Left renal pelvis (tissue), 4 donors: ENCODE measurements at regions not wholly inside any gene's neighbourhood (a gene's known extent, or its start where the extent isn't known, plus 50 kb on each side); places are given as distances from the start of the nearest gene placed in this dataset.
"Not testable (repeated sequence)": the region's sequence is repeated elsewhere in the genome, so short reads cannot be mapped to it uniquely, and the experiment has no call there.

Experiments
- DNase-seq, 4 donors: peaks; one replicate each; pipeline ENCODE4 v3.0.0-alpha.2; 2013; ENCODE audit warnings: low read depth in 4 of 4, low spot score in 3 of 4

DNA sequence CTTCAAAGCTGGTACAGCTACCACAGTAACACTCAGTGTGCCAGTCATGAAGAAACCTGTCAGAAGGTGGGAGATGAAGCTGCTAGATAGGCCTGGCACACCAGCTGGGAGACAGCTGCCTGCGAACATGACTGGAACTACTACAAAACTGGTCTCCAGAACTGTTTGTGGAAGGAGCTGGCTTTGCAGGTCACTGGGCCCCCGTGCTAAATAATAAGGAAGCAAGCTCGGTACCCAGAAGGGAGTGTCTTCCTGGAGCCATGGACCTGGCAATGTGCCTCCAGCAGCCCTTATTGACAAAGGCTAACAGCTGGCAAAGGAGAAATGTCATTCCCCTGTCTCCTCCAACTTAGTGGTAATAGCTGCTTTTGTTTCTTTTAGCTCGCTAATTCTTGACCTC lies 1217.6 kb upstream of the LRRN3 start:
- no peak for DNase-seq

DNA sequence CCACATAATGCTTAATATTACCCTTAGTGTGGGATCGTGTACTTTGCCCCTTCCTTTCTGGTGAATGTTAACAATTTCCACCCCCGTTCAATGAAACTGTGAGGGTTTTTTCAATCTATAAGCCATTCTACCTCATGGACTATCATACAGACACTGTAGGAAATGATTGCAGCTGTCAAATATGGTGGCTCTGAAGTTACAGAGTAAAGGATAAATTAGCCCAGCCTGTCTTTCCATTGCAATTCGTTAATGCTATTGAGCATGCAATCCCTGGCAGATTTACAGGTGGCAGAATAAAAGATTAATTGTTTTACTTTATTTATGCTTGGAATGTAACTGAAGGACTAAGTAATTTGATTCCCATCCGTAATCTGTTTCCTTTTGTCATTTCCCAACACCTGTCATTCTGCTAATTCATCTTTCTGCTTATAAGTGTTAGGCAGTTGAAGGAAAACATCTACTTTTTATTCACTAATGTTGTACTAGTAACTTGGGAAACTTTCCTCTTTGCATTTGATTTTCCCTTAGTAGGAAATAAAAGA lies 1211.6 kb upstream of the LRRN3 start:
- DNase-seq = no peak

DNA sequence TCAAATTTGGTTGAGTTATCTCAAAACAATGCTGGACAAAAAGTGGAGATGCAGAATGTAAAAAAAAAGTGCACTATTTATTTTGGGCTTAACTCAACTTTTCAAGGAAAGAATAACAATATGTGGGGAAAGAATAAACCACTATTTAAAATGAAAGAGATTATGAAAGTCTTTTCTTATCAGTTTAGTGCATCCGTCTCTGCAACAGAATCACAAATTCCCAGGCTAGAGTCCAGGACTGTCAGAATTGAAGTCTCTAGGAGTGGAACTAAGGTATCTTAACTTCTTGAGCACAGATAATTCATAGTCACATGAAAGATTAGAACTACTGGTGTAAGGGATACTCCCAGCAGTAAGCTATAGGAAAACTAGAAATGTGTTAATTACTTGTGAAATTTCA lies 1200.3 kb upstream of the LRRN3 start:
- no peak for DNase-seq

DNA sequence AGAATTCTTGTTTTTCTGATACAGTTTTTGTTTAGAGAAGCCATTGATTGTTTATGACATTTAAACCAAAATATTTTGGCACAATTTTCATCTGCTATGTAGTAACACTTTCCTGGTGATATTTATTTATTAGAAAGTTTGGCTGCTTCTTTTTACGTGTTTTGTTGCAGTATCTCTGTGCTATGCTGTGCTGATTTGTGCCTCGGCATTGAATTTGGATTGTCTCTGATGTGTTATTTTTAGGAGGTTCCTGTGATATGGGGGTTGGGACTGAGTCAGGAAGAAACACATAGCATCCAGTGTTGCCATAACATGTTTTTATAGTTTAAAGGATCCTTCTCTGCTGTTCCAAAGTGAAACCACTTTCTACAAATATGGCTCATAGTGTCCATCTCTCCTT lies 1197.7 kb upstream of the LRRN3 start:
- no peak for DNase-seq

DNA sequence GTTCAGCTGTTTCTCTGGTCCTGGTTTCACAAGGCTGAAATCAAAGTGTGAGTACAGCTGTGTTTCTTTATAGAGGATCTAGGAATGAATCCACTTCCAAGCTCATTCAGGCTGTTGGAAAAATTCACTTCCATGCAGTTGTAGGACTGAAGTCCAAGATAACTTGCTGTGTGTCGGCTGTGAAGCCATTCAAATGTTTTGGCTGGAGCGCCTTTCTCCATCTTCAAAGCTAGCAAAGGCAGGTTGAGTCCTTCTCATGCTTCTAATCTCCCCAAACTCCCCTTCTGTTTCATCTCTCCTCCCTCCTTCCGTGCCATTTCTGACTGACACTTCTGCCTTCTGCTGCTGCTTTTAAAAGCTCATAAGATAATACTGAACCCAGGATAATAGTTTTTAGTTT lies 1195.4 kb upstream of the LRRN3 start:
- DNase-seq = no peak

DNA sequence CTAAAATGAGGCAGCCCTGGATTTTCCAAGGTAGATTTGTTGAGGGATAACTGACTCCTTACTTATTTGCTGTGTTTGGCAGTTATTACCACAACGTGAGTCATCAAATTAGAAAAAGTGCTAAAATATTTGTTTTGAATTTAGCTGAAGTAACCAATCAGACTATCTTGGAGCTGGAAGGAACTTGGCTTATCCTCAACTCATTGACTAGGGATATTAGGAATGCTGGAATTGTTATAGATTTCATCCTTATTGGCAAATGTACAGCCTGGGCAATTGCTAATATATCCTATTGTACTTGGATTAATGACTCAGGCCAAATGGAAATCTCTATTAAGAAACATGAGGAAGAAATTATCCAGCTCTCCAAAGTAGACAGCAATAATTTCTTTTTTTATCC lies 1189.0 kb upstream of the LRRN3 start:
- DNase-seq = no peak

DNA sequence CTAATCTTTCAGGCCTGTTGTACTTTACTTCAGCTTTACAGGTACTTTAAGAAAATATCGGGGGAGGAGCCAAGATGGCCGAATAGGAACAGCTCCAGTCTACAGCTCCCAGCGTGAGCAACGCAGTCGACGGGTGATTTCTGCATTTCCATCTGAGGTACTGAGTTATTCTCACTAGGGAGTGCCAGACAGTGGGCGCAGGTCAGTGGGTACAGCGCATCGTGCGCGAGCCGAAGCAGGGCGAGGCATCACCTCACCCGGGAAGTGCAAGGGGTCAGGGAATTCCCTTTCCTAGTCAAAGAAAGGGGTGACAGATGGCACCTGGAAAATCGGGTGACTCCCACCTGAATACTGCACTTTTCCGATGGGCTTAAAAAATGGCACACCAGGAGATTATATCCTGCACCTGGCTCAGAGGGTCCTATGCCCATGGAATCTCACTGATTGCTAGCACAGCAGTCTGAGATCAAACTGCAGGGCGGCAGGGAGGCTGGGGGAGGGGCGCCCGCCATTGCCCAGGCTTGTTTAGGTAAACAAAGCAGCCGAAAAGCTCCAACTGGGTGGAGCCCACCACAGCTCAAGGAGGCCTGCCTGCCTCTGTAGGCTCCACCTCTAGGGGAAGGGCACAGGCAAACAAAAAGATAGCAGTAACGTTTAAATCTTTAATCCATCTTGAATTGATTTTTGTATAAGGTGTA lies 1185.4 kb upstream of the LRRN3 start:
- not testable (repeated sequence) for DNase-seq

DNA sequence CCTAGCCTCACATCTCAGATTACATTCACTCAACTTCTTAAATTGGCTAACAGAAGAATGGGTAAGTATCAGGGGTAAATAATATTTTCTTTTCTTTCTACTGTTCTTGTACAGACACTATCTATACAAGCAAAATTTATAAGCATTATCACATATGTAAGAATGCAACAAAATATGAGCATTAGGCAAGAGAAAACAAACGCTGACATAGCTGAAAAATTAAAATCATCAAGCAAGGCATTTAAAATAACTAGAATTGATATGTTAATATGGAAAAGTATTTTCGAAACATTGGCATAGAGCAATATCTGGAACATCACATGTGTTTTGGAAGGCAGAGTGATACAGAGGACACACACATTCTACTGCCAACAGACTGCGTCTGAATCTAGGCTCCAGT lies 1175.3 kb upstream of the LRRN3 start:
- no peak for DNase-seq

DNA sequence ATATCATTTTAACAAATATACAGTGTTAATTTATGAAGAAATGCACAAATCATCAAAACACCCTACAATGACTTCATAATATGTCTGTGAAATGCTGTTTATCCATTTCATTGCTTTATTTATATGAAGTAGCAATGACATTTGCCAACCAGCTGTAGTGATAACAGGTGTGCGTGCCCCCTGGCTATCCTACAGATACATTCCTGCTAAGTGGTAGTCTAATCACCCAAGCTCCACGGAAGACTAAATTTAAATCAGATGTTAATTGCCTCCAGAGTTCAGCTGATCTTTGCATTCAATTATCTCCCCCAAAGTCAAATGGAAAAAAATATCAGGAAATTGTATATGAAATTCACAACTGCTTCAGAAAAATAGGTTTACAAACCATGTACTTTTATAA lies 1164.2 kb upstream of the LRRN3 start:
- DNase-seq = no peak

DNA sequence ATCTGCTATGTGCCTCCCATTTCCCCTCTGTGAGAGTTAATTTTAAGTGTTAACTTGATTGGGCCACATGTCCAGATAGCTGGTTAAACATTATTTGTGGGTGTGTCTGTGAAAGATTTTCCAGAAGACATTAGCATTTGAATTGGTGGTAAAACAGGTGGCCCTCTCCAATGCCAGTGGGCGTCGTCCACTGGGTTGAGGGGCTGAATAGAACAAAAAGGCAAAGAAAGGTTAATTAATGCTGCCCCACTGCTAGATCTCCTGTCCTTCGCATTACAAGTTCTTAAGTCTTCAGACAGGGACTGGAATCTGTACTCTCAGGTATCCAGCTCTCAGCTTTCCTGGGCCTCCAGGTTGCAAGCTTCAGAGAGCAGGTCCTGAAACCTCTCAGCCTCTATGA lies 1160.9 kb upstream of the LRRN3 start:
- DNase-seq = no peak

DNA sequence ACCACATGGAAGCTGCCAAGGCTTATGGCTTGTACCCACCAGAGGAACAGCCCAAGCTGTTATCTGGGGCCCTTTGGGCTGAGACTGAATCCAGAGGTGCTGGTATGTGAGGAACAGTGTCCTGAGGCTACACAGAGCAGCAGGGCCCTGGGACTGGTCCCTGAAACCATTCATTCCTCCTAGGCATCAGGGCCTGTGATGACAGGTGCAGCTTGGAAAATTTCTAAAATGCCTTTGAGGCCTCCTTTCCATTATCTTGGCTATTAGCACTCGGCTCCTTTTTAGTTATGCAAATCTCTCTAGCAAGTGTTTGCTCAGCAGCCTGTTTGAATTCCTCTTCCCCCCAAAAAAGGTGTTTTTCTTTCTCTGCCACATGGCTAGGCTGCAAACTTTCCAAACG lies 1151.7 kb upstream of the LRRN3 start:
- DNase-seq = no peak

DNA sequence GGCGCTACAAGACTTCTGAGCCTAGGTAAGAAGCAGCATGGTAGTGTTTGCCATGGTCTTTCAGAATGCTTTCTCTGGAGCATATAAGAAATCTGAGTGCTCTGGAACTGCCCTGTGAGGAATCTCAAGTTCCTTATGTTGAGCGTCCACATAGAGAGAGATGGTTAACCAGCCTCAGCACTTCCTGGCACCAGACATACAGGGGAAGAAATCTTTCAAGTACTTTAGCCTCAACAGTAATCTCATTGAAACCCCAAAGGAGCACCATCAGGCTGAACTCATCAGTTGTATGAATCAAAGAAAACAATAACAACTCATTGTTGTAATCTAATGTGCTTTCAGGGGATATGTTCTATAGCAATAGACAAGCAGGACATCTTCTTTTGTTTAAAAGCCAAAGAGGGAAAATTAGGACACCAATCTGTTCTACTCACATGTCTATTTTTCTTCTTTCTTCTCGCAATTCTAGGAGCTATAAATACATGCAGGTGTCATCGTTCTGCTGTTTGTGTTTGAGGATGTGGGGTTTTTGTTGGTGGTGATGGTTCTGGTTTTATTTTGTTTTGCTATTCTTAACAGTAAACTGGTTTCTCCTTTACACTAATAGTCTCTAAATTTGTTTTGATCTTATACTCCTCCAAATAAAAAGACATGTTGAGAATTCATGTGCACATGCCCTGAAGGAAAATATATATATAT lies 1145.0 kb upstream of the LRRN3 start:
- no peak for DNase-seq

DNA sequence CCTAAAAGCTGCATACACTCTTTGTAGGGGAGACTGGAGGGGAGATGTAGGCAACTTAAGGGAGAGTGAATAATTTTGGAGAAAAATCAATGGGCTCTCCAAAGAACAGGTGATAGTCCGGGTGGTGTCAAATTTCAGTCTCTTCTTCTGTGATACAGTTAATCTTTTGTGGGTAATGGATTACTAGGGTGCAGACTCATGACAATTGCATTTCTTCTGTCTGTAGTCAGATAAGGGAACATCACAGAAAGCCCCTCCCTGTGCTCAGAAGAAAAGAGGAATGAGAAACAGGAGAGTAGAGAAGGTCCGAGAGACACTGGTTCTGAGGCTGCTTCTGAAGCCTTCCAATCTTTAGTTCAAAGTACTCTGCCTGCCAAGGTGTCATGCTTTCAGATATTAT lies 1140.7 kb upstream of the LRRN3 start:
- no peak for DNase-seq

DNA sequence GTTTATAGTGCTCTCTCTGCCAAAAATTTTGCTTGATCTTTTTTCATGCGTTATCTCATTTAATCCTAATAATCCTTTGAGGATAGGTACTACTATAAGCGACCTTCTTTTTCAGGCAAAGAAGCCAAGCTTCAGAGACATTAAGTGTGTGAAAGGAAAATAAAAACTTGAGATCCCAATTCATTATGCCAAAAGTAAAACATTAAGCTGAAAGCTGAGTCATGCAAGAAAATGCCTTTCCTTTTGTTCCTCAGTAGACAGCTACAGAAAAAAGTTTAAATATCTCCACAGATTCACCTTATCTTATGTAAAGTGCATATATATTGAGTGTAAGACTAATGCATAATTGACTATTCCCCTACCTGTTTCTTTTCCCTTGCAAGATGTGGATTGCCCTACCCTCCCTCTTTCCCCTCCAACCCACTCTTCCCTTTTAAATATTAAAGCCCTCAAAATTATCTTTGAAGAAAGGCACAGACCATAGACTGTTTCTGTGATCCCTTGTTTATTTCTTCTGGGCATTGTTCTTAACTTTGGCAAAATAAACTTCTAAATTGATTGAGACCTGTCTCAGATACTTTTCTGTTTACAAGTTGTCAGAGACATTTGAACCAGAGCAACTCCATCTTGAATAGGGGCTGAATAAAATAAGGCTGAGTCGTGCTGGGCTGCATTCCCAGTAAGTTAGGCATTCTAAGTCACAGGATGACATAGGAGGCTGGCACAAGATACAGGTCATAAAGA lies 1139.9 kb upstream of the LRRN3 start:
- DNase-seq = no peak

DNA sequence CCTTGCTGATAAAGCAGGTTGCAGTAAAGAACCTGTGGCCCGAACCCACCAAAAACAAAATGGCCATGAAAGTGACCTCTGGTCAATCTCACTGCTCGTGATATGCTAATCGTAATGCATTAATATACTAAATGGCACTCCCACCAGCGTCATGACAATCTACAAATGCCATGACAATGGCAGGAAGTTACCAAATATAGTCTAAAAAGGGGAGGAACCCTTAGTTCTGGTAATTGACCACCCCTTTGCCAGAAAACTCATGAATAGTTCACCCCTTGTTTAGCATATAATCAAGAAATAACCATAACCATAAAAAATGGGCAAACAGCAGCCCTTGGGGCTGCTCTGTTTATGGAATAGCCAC lies 1139.4 kb upstream of the LRRN3 start:
- DNase-seq = no peak

DNA sequence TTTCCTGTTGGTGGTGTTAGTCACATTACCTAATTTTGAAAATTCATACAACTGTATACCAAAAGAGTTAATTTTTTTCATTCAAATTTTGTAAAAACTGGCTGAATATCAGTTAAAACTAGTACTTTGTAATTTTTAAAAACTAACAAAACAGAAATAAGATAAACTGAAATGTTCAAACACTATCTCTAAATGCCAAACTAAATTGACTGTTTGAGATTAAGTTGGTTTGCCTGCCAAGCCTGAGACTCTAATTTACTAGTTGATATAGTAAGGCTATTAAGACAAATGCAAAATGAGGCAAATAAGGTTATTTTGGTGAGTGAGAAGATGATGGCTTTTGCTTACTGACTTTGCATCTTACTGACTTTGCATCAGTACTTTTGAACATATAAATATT lies 1134.9 kb upstream of the LRRN3 start:
- DNase-seq = no peak

DNA sequence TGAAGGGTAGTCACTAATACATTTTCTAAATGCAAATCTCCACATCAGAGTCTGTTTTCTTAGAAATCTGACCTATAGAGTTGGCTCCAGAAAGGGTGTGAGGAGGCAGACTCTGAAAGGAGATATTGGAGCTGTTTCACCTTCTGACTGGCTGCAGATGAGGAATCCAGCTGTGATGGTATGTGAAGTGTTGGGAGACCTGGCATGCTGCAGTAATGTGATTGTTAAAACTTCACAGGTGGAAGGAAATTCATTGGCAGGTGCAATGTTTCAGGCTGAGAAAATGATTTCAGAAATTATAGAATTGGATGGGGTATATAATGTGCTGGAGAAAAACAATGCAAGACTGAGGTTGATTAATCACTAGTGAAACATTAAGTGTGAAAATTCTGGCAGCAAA lies 1134.0 kb upstream of the LRRN3 start:
- DNase-seq = no peak

DNA sequence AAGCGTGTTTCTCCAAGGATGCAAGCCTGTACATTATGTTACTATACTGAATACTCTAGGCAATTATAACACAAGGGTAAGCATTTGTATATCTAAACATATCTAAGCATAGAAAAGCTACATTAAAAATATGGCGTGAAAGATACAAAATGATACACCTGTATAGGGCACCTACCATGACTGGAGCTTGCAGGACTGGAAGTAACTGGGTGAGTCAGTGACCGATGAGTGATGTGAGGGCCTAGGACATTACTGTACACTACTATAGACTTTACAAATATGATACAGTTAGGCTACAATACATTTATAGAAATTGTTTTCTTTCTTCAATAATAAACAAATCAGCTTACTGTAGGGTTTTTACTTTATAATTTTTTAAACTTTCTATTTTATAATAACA lies 1127.2 kb upstream of the LRRN3 start:
- DNase-seq = no peak

DNA sequence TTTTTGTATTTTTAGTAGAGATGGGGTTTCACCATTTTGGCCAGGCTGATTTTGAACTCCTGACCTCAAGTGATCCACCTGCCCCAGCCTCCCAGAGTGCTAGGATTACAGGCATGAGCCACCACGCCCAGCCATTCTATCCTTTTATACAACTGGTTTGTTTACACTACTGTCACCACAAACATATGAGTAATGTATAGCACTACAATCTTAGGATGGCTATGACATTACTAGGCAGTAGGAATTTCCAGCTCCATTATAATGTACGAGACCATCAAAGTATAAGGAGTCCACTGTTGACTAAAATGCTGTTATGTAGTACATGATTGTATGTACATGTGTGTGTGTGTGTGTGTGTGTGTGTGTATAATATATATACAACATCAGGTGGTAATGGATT lies 1126.1 kb upstream of the LRRN3 start:
- no peak for DNase-seq

DNA sequence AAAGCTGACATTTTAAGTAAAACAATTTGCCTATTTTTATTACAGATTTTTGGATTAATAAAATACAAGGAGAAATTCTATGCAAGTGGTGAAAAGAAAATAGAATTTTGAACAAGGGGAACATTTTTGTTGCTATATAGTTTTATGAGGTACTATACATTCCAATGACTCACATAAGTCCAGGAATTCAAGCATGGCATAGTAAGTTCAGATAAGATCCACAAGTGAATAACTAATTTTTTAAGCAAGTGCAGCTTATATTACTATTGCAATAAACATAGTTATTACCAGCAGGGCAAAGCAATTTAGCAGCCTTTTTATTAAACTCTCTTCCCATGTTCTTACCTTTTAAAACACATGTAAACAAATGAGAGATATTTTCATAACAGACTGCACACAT lies 1123.5 kb upstream of the LRRN3 start:
- no peak for DNase-seq

DNA sequence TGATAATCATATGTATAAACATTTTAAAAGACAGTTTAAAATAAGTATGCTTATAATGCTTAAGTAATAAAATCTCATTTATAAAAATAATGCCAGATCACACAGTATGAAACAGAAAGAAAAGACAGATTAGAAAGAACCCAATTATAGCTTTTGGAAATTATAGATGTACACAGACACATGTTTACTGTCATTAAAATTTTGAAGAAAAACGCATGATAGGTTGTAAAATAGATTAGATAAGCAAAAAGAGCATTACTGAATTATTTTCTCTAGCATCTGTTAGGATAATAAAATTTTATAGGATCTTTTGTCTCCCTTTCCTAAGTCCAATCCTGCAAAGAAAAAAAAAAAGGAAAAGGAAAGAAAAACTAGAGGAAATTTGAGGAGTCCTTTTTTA lies 1107.3 kb upstream of the LRRN3 start:
- DNase-seq = no peak

DNA sequence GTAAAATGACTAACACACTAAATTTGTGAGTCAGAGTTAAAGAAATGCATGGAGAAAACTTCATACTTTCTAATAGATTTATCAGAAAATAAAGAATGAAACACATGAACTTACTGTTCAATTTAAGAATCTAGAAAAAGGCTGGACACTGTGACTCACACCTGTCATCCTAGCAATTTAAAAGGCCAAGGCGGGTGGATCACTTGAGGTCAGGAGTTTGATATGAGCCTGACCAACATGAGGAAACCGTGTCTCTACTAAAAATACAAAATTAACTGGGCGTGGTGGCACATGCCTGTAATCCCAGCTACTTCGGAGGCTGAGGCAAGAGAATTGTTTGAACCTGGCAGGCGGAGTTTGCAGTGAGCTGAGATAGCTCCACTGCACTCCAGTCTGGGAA lies 1106.2 kb upstream of the LRRN3 start:
- no peak for DNase-seq
